ENCODE measurements at regions not wholly inside any gene's neighbourhood (a gene's known extent, or its start where the extent isn't known, plus 50 kb on each side); places are given as distances from the start of the nearest gene placed in this dataset.

DNA sequence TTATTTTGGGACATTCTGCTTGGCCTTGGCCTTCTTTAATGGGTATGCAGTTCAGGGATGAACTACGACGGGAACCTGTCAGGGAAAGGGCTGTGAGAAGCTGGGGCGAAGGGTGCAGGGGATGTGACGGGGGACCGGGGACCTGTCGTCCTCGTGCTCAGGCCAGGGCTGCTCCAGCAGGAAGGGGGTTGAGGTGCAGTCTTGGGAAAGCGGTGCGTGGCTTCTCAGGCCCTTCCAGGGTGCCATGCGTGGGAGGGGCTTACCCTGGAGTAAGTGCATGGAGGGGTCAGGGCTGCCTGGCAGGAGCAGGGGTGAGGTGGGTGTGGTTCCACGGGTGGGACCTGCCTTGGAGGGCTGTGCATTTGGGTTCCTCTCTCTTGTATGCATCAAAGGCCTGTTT, 100.8 kb downstream of the TEX29 start:
- TF ChIP-seq, protein P1, sequence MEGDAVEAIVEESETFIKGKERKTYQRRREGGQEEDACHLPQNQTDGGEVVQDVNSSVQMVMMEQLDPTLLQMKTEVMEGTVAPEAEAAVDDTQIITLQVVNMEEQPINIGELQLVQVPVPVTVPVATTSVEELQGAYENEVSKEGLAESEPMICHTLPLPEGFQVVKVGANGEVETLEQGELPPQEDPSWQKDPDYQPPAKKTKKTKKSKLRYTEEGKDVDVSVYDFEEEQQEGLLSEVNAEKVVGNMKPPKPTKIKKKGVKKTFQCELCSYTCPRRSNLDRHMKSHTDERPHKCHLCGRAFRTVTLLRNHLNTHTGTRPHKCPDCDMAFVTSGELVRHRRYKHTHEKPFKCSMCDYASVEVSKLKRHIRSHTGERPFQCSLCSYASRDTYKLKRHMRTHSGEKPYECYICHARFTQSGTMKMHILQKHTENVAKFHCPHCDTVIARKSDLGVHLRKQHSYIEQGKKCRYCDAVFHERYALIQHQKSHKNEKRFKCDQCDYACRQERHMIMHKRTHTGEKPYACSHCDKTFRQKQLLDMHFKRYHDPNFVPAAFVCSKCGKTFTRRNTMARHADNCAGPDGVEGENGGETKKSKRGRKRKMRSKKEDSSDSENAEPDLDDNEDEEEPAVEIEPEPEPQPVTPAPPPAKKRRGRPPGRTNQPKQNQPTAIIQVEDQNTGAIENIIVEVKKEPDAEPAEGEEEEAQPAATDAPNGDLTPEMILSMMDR (IDR thresholded peaks at IDR 0.05), result no peak
- TF ChIP-seq POLR2A (IDR thresholded peaks at IDR 0.05), result no peak

All from stomach (tissue), 4 donors.